ENCODE measurements at regions not wholly inside any gene's neighbourhood (a gene's known extent, or its start where the extent isn't known, plus 50 kb on each side); places are given as distances from the start of the nearest gene placed in this dataset.

GRCh38 chr10:43982250-43982649, 333.6 kb upstream of the ZNF32 start:
- no peak for TF ChIP-seq RAD21 (IDR thresholded peaks at IDR 0.05; ENCODE audit: low read length)
- no peak for TF ChIP-seq TAF1 (IDR thresholded peaks at IDR 0.05; ENCODE audit: borderline replicate concordance, low read depth, low read length)
- TF ChIP-seq RFX5 (IDR thresholded peaks at IDR 0.05; ENCODE audit: low read length): no peak
- TF ChIP-seq CTCF (IDR thresholded peaks at IDR 0.05): no peak
- no peak for TF ChIP-seq MEF2A (IDR thresholded peaks at IDR 0.05; ENCODE audit: borderline replicate concordance, low read depth)
- no peak for TF ChIP-seq SIN3A (IDR thresholded peaks at IDR 0.05; ENCODE audit: borderline replicate concordance, low read depth, low read length)
- no peak for TF ChIP-seq REST (IDR thresholded peaks at IDR 0.05; ENCODE audit: low read depth, low read length)
- no peak for TF ChIP-seq POLR2AphosphoS5 (IDR thresholded peaks at IDR 0.05; ENCODE audit: low read depth, low read length)
- no peak for TF ChIP-seq NRF1 (IDR thresholded peaks at IDR 0.05; ENCODE audit: low read depth, low read length)
- TF ChIP-seq YY1 (IDR thresholded peaks at IDR 0.05; ENCODE audit: low read depth): no peak
- TF ChIP-seq MXI1 (IDR thresholded peaks at IDR 0.05; ENCODE audit: low read depth, low read length): no peak
- TF ChIP-seq EZH2phosphoT487 (IDR thresholded peaks at IDR 0.05; ENCODE audit: borderline replicate concordance, low read depth): no peak
- no peak for TF ChIP-seq PBX3 (IDR thresholded peaks at IDR 0.05)
